ENCODE measurements at regions not wholly inside any gene's neighbourhood (a gene's known extent, or its start where the extent isn't known, plus 50 kb on each side); places are given as distances from the start of the nearest gene placed in this dataset.
A peak's percentile ranks its signal among the peaks of the same experiment; 100 is the strongest.

- no peaks in the 10 kb centered on the region for H3K4me1 ChIP-seq
- no peaks in the 10 kb centered on the region for H3K27me3 ChIP-seq
- H3K27ac ChIP-seq, result no peak overlapping the region
- no peak for TF ChIP-seq CTCF (IDR thresholded peaks at IDR 0.05)
- TF ChIP-seq POLR2A (IDR thresholded peaks at IDR 0.05), result no peak
- no peak for DNase-seq
- no peak overlapping the region for H3K4me3 ChIP-seq
- no peaks in the 10 kb centered on the region for H3K9me3 ChIP-seq
- no peaks in the 10 kb centered on the region for H3K36me3 ChIP-seq
- intact Hi-C loops (cut with DNase I; ENCODE audit: low total_unique reads), result no loop called here
Observed at GRCh38 chr12:78447373-78447772, 417.2 kb upstream of the SYT1 start.

- Histone ChIP-seq H3K4me3 (no peak overlapping the region), H3K27ac (no peak overlapping the region), H3K27me3 (no peaks in the 10 kb centered on the region), H3K36me3 (no peaks in the 10 kb centered on the region), H3K4me1 (no peaks in the 10 kb centered on the region), H3K9me3 (no peaks in the 10 kb centered on the region)
- intact Hi-C loops (cut with DNase I; ENCODE audit: low total_unique reads), result no loop called here
- TF ChIP-seq POLR2A (IDR thresholded peaks at IDR 0.05) (no peak), CTCF (IDR thresholded peaks at IDR 0.05) (no peak)
- no peak for DNase-seq
Observed at GRCh38 chr12:78448692-78449091, 415.9 kb upstream of the SYT1 start.

GRCh38 chr12:78455991-78456390 is 408.6 kb upstream of the SYT1 start:
- H3K4me3 ChIP-seq, result no peak overlapping the region
- H3K9me3 ChIP-seq, result no peaks in the 10 kb centered on the region
- TF ChIP-seq CTCF (IDR thresholded peaks at IDR 0.05) (no peak), POLR2A (IDR thresholded peaks at IDR 0.05) (no peak)
- no peaks in the 10 kb centered on the region for H3K27me3 ChIP-seq
- no peaks in the 10 kb centered on the region for H3K4me1 ChIP-seq
- intact Hi-C loops (cut with DNase I; ENCODE audit: low total_unique reads), result no loop called here
- DNase-seq, result no peak
- H3K36me3 ChIP-seq, result no peaks in the 10 kb centered on the region
- H3K27ac ChIP-seq, result no peak overlapping the region

- TF ChIP-seq POLR2A (IDR thresholded peaks at IDR 0.05) (no peak), CTCF (IDR thresholded peaks at IDR 0.05) (no peak)
- intact Hi-C loops (cut with DNase I; ENCODE audit: low total_unique reads), result no loop called here
- H3K4me1 ChIP-seq, result no peaks in the 10 kb centered on the region
- H3K27ac ChIP-seq, result no peak overlapping the region
- H3K27me3 ChIP-seq, result no peaks in the 10 kb centered on the region
- DNase-seq, result no peak
- no peak overlapping the region for H3K4me3 ChIP-seq
- H3K36me3 ChIP-seq, result no peaks in the 10 kb centered on the region
- H3K9me3 ChIP-seq, result no peaks in the 10 kb centered on the region
Observed at GRCh38 chr12:78457938-78458337, 406.6 kb upstream of the SYT1 start.

GRCh38 chr12:78470354-78471195 is 394.0 kb upstream of the SYT1 start:
- H3K27ac ChIP-seq, result no peak overlapping the region
- intact Hi-C loops (cut with DNase I; ENCODE audit: low total_unique reads), result no loop called here

More at GRCh38 chr12:78470354-78471195, 394.0 kb upstream of the SYT1 start:
- H3K36me3 ChIP-seq, result no peaks in the 10 kb centered on the region
- H3K4me1 ChIP-seq, result no peaks in the 10 kb centered on the region
- no peaks in the 10 kb centered on the region for H3K27me3 ChIP-seq
- no peaks in the 10 kb centered on the region for H3K9me3 ChIP-seq
- TF ChIP-seq CTCF (IDR thresholded peaks at IDR 0.05) (peak in 2 of 4 experiments; percentile 6 to 26), POLR2A (IDR thresholded peaks at IDR 0.05) (no peak)
- H3K4me3 ChIP-seq, result no peak overlapping the region
- no peak for DNase-seq
